H1 (cell line): ENCODE measurements at regions not wholly inside any gene's neighbourhood (a gene's known extent, or its start where the extent isn't known, plus 50 kb on each side); places are given as distances from the start of the nearest gene placed in this dataset.

ENCODE experiments used
- CTCF ChIA-PET: fragments of 300-600 bp; sonication (Branson Sonifier 250); formaldehyde crosslinking; loops from one replicate; lab custom pipeline; 2021; ENCODE audit not compliant: partially characterized antibody; lab: Charles Lee
- POLR2A ChIA-PET: fragments of 300-600 bp; sonication (Branson Sonifier 250); formaldehyde crosslinking; loops from one replicate; lab custom pipeline; 2021; ENCODE audit warnings: inconsistent platforms; ENCODE audit not compliant: partially characterized antibody; lab: Charles Lee
- DNase-seq, 2 experiments: peaks; one replicate each; pipeline versions ENCODE4 v3.0.0 to v3.0.0-alpha.2; 2010 to 2022; ENCODE audit warnings: low spot score in 2 of 2, low read depth in 1 of 2, mixed read lengths in 1 of 2
- FAIRE-seq: peaks from 2 replicates; lab custom pipeline; 2011; peaks lifted over from hg19 to GRCh38; lab: Jason Lieb, UNC
- H2AFZ ChIP-seq: 2 replicates; pipeline ENCODE4 v1.8.1; 2012; ENCODE audit warnings: low read length, inconsistent platforms
- H2AK5ac ChIP-seq: 2 replicates; pipeline ENCODE4 v1.6.1; 2013; ENCODE audit warnings: low read depth, low read length
- H2BK120ac ChIP-seq: replicated peaks from 2 replicates; pipeline ENCODE3; 2013; ENCODE audit warnings: low read depth, low read length, inconsistent platforms
- H2BK12ac ChIP-seq: 2 replicates; pipeline ENCODE4 v1.6.1; 2013; ENCODE audit warnings: low read depth, low read length
- H2BK15ac ChIP-seq: 2 replicates; pipeline ENCODE4 v1.6.1; 2013; ENCODE audit warnings: low read length
- H2BK20ac ChIP-seq: 2 replicates; pipeline ENCODE4 v1.6.1; 2013; ENCODE audit warnings: low read length
- H2BK5ac ChIP-seq: 2 replicates; pipeline ENCODE4 v1.6.1; 2013; ENCODE audit warnings: low read depth, low read length
- H3K14ac ChIP-seq: 2 replicates; pipeline ENCODE4 v1.6.1; 2013; ENCODE audit warnings: inconsistent platforms; ENCODE audit not compliant: insufficient read length
- H3K18ac ChIP-seq: 2 replicates; pipeline ENCODE4 v1.6.1; 2013; ENCODE audit warnings: low read length; ENCODE audit errors: extremely low read depth
- H3K23ac ChIP-seq: 2 replicates; pipeline ENCODE4 v1.6.1; 2013; ENCODE audit warnings: inconsistent platforms; ENCODE audit not compliant: insufficient read length
- H3K23me2 ChIP-seq: 2 replicates; pipeline ENCODE4 v1.6.1; 2013; ENCODE audit warnings: low read depth, low read length
- H3K27ac ChIP-seq: 2 replicates; pipeline ENCODE4 v1.6.1; 2011; ENCODE audit warnings: low read depth, low read length, inconsistent platforms
- H3K27me3 ChIP-seq, 4 experiments: replicated peaks in 1 of 4; 1 replicate in 1 of 4; 2 replicates in 3 of 4; pipeline versions ENCODE4 v1.6.1 to v1.8.1; 2011 to 2013; ENCODE audit warnings: low read length in 3 of 4, mild to moderate bottlenecking in 3 of 4, inconsistent platforms in 2 of 4, mixed read lengths in 2 of 4, moderate library complexity in 1 of 4; ENCODE audit not compliant: control insufficient read depth in 3 of 4, insufficient read depth in 3 of 4; ENCODE audit errors: extremely low read depth in 1 of 4
- H3K36me3 ChIP-seq, 4 experiments: 2 replicates each; pipeline versions ENCODE4 v1.6.1 to v1.8.1; 2011 to 2013; ENCODE audit warnings: mild to moderate bottlenecking in 4 of 4, low read length in 3 of 4, moderate library complexity in 2 of 4, control low read depth in 1 of 4, inconsistent platforms in 1 of 4; ENCODE audit not compliant: insufficient read depth in 4 of 4, control insufficient read depth in 2 of 4
- H3K4ac ChIP-seq: replicated peaks from 2 replicates; pipeline ENCODE3; 2013; ENCODE audit warnings: low read length, low read depth, mixed read lengths, inconsistent platforms; ENCODE audit not compliant: insufficient read length
- H3K4me1 ChIP-seq, 4 experiments: replicated peaks in 1 of 4; 1 replicate in 1 of 4; 2 replicates in 3 of 4; pipeline versions ENCODE4 v1.6.1 to v1.8.1; 2011 to 2013; ENCODE audit warnings: low read length in 3 of 4, inconsistent platforms in 2 of 4, mixed read lengths in 1 of 4; ENCODE audit not compliant: insufficient read depth in 4 of 4, control insufficient read depth in 3 of 4
- H3K4me2 ChIP-seq, 2 experiments: 2 replicates each; pipeline versions ENCODE4 v1.6.1 to v1.8.1; 2011 to 2013; ENCODE audit warnings: low read depth in 2 of 2, low read length in 2 of 2, control low read depth in 1 of 2, inconsistent platforms in 1 of 2, mild to moderate bottlenecking in 1 of 2; ENCODE audit not compliant: insufficient read depth in 1 of 2
- H3K4me3 ChIP-seq, 4 experiments: fragments of 200-600, 300-600 bp in 1 of 4; sonication (generic), shearing (Covaris generic), sonication (Bioruptor Twin) in 1 of 4; 2 replicates each; pipeline versions ENCODE4 v1.5.1 to v1.8.1; 2011 to 2016; ENCODE audit warnings: low read length in 4 of 4, low read depth in 3 of 4, control low read depth in 2 of 4, inconsistent platforms in 2 of 4, mild to moderate bottlenecking in 2 of 4, mixed read lengths in 1 of 4, moderate library complexity in 1 of 4; ENCODE audit not compliant: insufficient read depth in 2 of 4; ENCODE audit errors: extremely low read depth in 1 of 4
- H3K56ac ChIP-seq: replicated peaks from 2 replicates; pipeline ENCODE3; 2013; ENCODE audit warnings: low read depth, mild to moderate bottlenecking, mixed read lengths, low read length, inconsistent platforms; ENCODE audit not compliant: insufficient read length
- H3K79me1 ChIP-seq: 2 replicates; pipeline ENCODE4 v1.6.1; 2013; ENCODE audit warnings: low read depth, low read length, control low read depth
- H3K79me2 ChIP-seq, 2 experiments: 2 replicates each; pipeline versions ENCODE4 v1.6.1 to v1.8.1; 2012 to 2013; ENCODE audit warnings: low read length in 2 of 2, mild to moderate bottlenecking in 2 of 2, inconsistent platforms in 1 of 2; ENCODE audit not compliant: insufficient read depth in 2 of 2, control insufficient read depth in 1 of 2
- H3K9ac ChIP-seq, 4 experiments: replicated peaks in 1 of 4; 1 replicate in 1 of 4; 2 replicates in 3 of 4; pipeline versions ENCODE4 v1.6.1 to v1.8.1; 2011 to 2013; ENCODE audit warnings: low read depth in 3 of 4, low read length in 3 of 4, control low read depth in 2 of 4, mild to moderate bottlenecking in 2 of 4, moderate library complexity in 2 of 4, inconsistent platforms in 1 of 4; ENCODE audit errors: extremely low read depth in 1 of 4
- H3K9me3 ChIP-seq, 2 experiments: 2 replicates each; pipeline versions ENCODE4 v1.6.1 to v1.8.1; 2012 to 2013; ENCODE audit warnings: mild to moderate bottlenecking in 2 of 2, moderate library complexity in 2 of 2, control low read depth in 1 of 2, inconsistent platforms in 1 of 2, low read depth in 1 of 2, low read length in 1 of 2, mixed read lengths in 1 of 2; ENCODE audit not compliant: insufficient read depth in 2 of 2
- H4K20me1 ChIP-seq, 2 experiments: replicated peaks in 1 of 2; 2 replicates each; pipeline versions ENCODE3 to v1.8.1; 2011 to 2013; ENCODE audit warnings: inconsistent platforms in 2 of 2, low read length in 2 of 2, mild to moderate bottlenecking in 1 of 2; ENCODE audit not compliant: insufficient read depth in 2 of 2, control insufficient read depth in 1 of 2
- H4K5ac ChIP-seq: 2 replicates; pipeline ENCODE4 v1.6.1; 2013; ENCODE audit warnings: low read length, low read depth, mixed read lengths, inconsistent platforms; ENCODE audit not compliant: insufficient read length
- H4K8ac ChIP-seq: 2 replicates; pipeline ENCODE4 v1.8.0; 2013; ENCODE audit warnings: mild to moderate bottlenecking, moderate library complexity, low read length, inconsistent platforms; ENCODE audit not compliant: insufficient read depth; ENCODE audit errors: extremely low read depth
- H4K91ac ChIP-seq: replicated peaks from 2 replicates; pipeline ENCODE3; 2013; ENCODE audit warnings: low read length, mixed read lengths, inconsistent platforms; ENCODE audit not compliant: insufficient read length
- CTBP2 ChIP-seq: IDR thresholded peaks from 2 replicates; pipeline ENCODE4 v1.7.0; 2011; ENCODE audit warnings: borderline replicate concordance, mild to moderate bottlenecking, moderate library complexity, mixed read lengths, low read length; ENCODE audit not compliant: insufficient read depth, insufficient read length
- CTCF ChIP-seq, 3 experiments: IDR thresholded peaks; 1 replicate in 2 of 3; 2 replicates in 1 of 3; pipeline versions ENCODE4 v1.5.1 to v1.6.1; 2011; ENCODE audit warnings: low read length in 3 of 3, mild to moderate bottlenecking in 3 of 3, inconsistent platforms in 2 of 3, low read depth in 1 of 3, moderate library complexity in 1 of 3; ENCODE audit not compliant: insufficient read depth in 1 of 3; ENCODE audit errors: control extremely low read depth in 1 of 3
- HDAC2 ChIP-seq, 2 experiments: fragments of 300-600 bp in 1 of 2; sonication (generic) in 1 of 2; IDR thresholded peaks; 2 replicates each; pipeline ENCODE4 v1.6.1; 2011 to 2012; ENCODE audit warnings: low read depth in 2 of 2, low read length in 2 of 2, mild to moderate bottlenecking in 2 of 2, moderate library complexity in 2 of 2, borderline replicate concordance in 1 of 2, inconsistent platforms in 1 of 2
- JUN ChIP-seq: IDR thresholded peaks from 2 replicates; pipeline ENCODE4 v1.6.1; 2011; ENCODE audit warnings: low read depth, mild to moderate bottlenecking, improper control_type of control experiment, low read length
- MAX ChIP-seq: IDR thresholded peaks from 2 replicates; pipeline ENCODE4 v1.6.1; 2012; ENCODE audit warnings: inconsistent platforms
- POU5F1 ChIP-seq: IDR thresholded peaks from 2 replicates; pipeline ENCODE4 v1.6.1; 2011; ENCODE audit warnings: low read depth, mild to moderate bottlenecking, low read length, moderate library complexity
- TBP ChIP-seq: IDR thresholded peaks from 2 replicates; pipeline ENCODE4 v1.6.1; 2011; ENCODE audit warnings: low read depth, low read length, improper control_type of control experiment
- WGBS, 2 experiments: shearing (Covaris generic) in 1 of 2; methylation state at CpG; one replicate each; pipeline versions ENCODE4 v1.1.6 to v1.1.7; 2013 to 2015; ENCODE audit warnings: low lambda C conversion rate in 2 of 2, mixed read lengths in 2 of 2, inconsistent platforms in 1 of 2, low coverage in 1 of 2, missing lambda C conversion rate in 1 of 2; ENCODE audit not compliant: insufficient replicate concordance in 2 of 2, insufficient coverage in 1 of 2, insufficient read length in 1 of 2; ENCODE audit errors: extremely low coverage in 1 of 2, missing lambda C conversion rate in 1 of 2; 5-methylcytosine and 5-hydroxymethylcytosine counted together
- TF ChIP-seq, protein P1 (sequence below): IDR thresholded peaks from 2 replicates; pipeline ENCODE4 v1.6.1; 2011; ENCODE audit warnings: low read length, improper control_type of control experiment
- TF ChIP-seq, protein P2 (sequence below): IDR thresholded peaks from 2 replicates; pipeline ENCODE4 v1.6.1; 2011; ENCODE audit warnings: low read depth, mild to moderate bottlenecking, low read length; ENCODE audit not compliant: insufficient read depth

DNA sequence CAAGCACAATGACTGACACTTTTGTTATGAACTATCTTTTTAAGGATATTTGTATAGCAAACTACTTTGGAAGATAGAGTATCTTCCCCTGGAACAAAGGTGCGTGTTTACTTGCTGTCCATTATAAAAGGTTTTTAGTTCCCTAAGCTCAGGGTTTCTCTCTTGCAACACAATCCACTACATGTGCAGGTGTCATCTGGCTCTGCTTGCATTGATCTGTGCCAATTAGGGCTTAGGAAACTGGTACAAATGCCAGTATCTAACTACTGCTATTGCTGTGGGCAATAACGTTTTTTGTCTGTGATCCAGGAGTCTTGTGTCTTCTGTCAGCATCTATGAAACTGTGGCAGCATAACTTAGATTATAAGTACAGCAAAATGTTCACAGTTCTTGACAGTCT lies 68.3 kb upstream of the ABCD3 start:
- FAIRE-seq (no peak), DNase-seq (no peak)
- H3K4me1 ChIP-seq = no peaks in the 10 kb centered on the region
- H3K27ac ChIP-seq = no peak overlapping the region
- no peak overlapping the region for H2BK20ac ChIP-seq
- H3K23me2 ChIP-seq = no peaks in the 10 kb centered on the region; the same call in 1 of the 2 replicates
- H4K8ac ChIP-seq = no peak overlapping the region
- CTCF ChIA-PET = interaction anchor here (0.8 kb wide), 1 partner anchor 311 kb away, joined by 3 read pairs; no protein-coding TSS in a partner anchor
- H2AK5ac ChIP-seq = no peak overlapping the region
- H3K79me1 ChIP-seq = no peaks in the 10 kb centered on the region
- no peak overlapping the region for H3K4me3 ChIP-seq
- POLR2A ChIA-PET = no interaction called here
- no peak overlapping the region for H2AFZ ChIP-seq
- H3K23ac ChIP-seq = no peak overlapping the region
- H2BK15ac ChIP-seq = no peak overlapping the region
- no peaks in the 10 kb centered on the region for H3K36me3 ChIP-seq
- no peak overlapping the region for H2BK12ac ChIP-seq
- no peak overlapping the region for H3K4ac ChIP-seq
- no peaks in the 10 kb centered on the region for H3K79me2 ChIP-seq
- H2BK120ac ChIP-seq = no peak overlapping the region
- 88% methylated on average over 2 of the region's 2 CpGs; no CpG with 5 or more reads in 1 of the 2 experiments for WGBS, 2 experiments
- H4K5ac ChIP-seq = no peak overlapping the region
- no peak overlapping the region for H3K56ac ChIP-seq
- no peak overlapping the region for H3K18ac ChIP-seq
- H4K91ac ChIP-seq = no peak overlapping the region
- H2BK5ac ChIP-seq = no peak overlapping the region
- H4K20me1 ChIP-seq = no peaks in the 10 kb centered on the region
- H3K14ac ChIP-seq = no peak overlapping the region
- H3K27me3 ChIP-seq = no peaks in the 10 kb centered on the region; a peak in 1 of 7 replicates
- H3K9me3 ChIP-seq = no peaks in the 10 kb centered on the region
- H3K4me2 ChIP-seq = no peak overlapping the region
- H3K9ac ChIP-seq = no peak overlapping the region
- no peak for TF ChIP-seq POU5F1
- TF ChIP-seq MAX = no peak
- TF ChIP-seq, protein P1, sequence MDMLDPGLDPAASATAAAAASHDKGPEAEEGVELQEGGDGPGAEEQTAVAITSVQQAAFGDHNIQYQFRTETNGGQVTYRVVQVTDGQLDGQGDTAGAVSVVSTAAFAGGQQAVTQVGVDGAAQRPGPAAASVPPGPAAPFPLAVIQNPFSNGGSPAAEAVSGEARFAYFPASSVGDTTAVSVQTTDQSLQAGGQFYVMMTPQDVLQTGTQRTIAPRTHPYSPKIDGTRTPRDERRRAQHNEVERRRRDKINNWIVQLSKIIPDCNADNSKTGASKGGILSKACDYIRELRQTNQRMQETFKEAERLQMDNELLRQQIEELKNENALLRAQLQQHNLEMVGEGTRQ = no peak
- TF ChIP-seq HDAC2 (IDR thresholded peaks at IDR 0.05; ENCODE audit: borderline replicate concordance in 1 of 2, low read depth in 2 of 2, low read length in 2 of 2) = no peak
- no peak for TF ChIP-seq CTCF (IDR thresholded peaks at IDR 0.05; ENCODE audit: control extremely low read depth in 1 of 3, insufficient read depth in 1 of 3, low read depth in 1 of 3, low read length in 3 of 3)
- no peak for TF ChIP-seq CTBP2
- no peak for TF ChIP-seq JUN
- no peak for TF ChIP-seq TBP
- TF ChIP-seq, protein P2, sequence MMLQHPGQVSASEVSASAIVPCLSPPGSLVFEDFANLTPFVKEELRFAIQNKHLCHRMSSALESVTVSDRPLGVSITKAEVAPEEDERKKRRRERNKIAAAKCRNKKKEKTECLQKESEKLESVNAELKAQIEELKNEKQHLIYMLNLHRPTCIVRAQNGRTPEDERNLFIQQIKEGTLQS = no peak
